OCI-LY3 (cell line): ENCODE measurements at regions not wholly inside any gene's neighbourhood (a gene's known extent, or its start where the extent isn't known, plus 50 kb on each side); places are given as distances from the start of the nearest gene placed in this dataset.

Source experiments
- H2AFZ ChIP-seq: fragments of 200-600, 300-600 bp; shearing (Covaris generic); 2 replicates; pipeline ENCODE4 v1.6.0; 2014; ENCODE audit warnings: antibody characterized with exemption, low read depth, low read length
- H3K27ac ChIP-seq: fragments of 200-600, 300-600 bp; sonication (generic); 2 replicates; pipeline ENCODE4 v1.5.1; 2014; ENCODE audit warnings: mild to moderate bottlenecking, low read length, moderate library complexity, mixed read lengths
- H3K27me3 ChIP-seq: fragments of 200-600, 300-600 bp; sonication (generic); 2 replicates; pipeline ENCODE4 v1.6.1; 2014; ENCODE audit warnings: low read depth, low read length, mixed read lengths
- H3K36me3 ChIP-seq: fragments of 200-600, 300-600 bp; sonication (generic); replicated peaks from 2 replicates; pipeline ENCODE3; 2014; ENCODE audit warnings: low read depth, low read length, mixed read lengths
- H3K4me1 ChIP-seq: fragments of 300-600, 200-600 bp; sonication (generic); 2 replicates; pipeline ENCODE4 v1.6.1; 2014; ENCODE audit warnings: low read length, mixed read lengths
- H3K4me2 ChIP-seq: fragments of 200-600, 300-600 bp; sonication (generic); 2 replicates; pipeline ENCODE4 v1.6.1; 2014; ENCODE audit warnings: low read length, mixed read lengths
- H3K4me3 ChIP-seq: fragments of 300-600, 200-600 bp; sonication (generic); 2 replicates; pipeline ENCODE4 v1.5.1; 2014; ENCODE audit warnings: antibody characterized with exemption, mild to moderate bottlenecking, low read length, moderate library complexity
- H3K79me2 ChIP-seq: fragments of 300-600, 200-600 bp; shearing (Covaris generic); 2 replicates; pipeline ENCODE4 v1.6.1; 2014; ENCODE audit warnings: mild to moderate bottlenecking, low read length, mixed read lengths
- H3K9ac ChIP-seq: fragments of 300-600, 200-600 bp; shearing (Covaris generic); 2 replicates; pipeline ENCODE4 v1.6.0; 2014; ENCODE audit warnings: mild to moderate bottlenecking, low read length, moderate library complexity
- H3K9me3 ChIP-seq: fragments of 200-600, 300-600 bp; shearing (Covaris generic); 2 replicates; pipeline ENCODE4 v1.6.1; 2014; ENCODE audit warnings: low read length, mixed read lengths; ENCODE audit not compliant: insufficient read depth
- H4K20me1 ChIP-seq: fragments of 200-600, 300-600 bp; sonication (generic); 2 replicates; pipeline ENCODE4 v1.6.1; 2016; ENCODE audit warnings: low read length, mixed read lengths; ENCODE audit not compliant: insufficient read depth
- EZH2phosphoT487 ChIP-seq: fragments of 200-600 bp; shearing (Covaris generic); IDR thresholded peaks from 2 replicates; pipeline ENCODE4 v1.6.1; 2018; ENCODE audit warnings: antibody characterized with exemption, mixed run types, low read depth
- TF ChIP-seq, protein P1 (sequence below): fragments of 200-600, 300-600 bp; sonication (generic); IDR thresholded peaks from 2 replicates; pipeline ENCODE4 v1.5.1; 2014; ENCODE audit warnings: antibody characterized with exemption, low read length, low read depth

- no peak for TF ChIP-seq EZH2phosphoT487
- TF ChIP-seq, protein P1, sequence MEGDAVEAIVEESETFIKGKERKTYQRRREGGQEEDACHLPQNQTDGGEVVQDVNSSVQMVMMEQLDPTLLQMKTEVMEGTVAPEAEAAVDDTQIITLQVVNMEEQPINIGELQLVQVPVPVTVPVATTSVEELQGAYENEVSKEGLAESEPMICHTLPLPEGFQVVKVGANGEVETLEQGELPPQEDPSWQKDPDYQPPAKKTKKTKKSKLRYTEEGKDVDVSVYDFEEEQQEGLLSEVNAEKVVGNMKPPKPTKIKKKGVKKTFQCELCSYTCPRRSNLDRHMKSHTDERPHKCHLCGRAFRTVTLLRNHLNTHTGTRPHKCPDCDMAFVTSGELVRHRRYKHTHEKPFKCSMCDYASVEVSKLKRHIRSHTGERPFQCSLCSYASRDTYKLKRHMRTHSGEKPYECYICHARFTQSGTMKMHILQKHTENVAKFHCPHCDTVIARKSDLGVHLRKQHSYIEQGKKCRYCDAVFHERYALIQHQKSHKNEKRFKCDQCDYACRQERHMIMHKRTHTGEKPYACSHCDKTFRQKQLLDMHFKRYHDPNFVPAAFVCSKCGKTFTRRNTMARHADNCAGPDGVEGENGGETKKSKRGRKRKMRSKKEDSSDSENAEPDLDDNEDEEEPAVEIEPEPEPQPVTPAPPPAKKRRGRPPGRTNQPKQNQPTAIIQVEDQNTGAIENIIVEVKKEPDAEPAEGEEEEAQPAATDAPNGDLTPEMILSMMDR, result no peak
- Histone ChIP-seq H3K79me2 (no peaks in the 10 kb centered on the region), H3K27ac (no peak overlapping the region), H3K9me3 (no peaks in the 10 kb centered on the region), H3K36me3 (no peaks in the 10 kb centered on the region), H3K4me3 (no peak overlapping the region), H3K9ac (no peak overlapping the region), H3K4me1 (no peaks in the 10 kb centered on the region), H2AFZ (no peak overlapping the region), H4K20me1 (no peaks in the 10 kb centered on the region), H3K4me2 (no peak overlapping the region), H3K27me3 (no peaks in the 10 kb centered on the region)
Measured at GRCh38 chr6:147869201-147869600, 360.7 kb downstream of the SAMD5 start.

DNA sequence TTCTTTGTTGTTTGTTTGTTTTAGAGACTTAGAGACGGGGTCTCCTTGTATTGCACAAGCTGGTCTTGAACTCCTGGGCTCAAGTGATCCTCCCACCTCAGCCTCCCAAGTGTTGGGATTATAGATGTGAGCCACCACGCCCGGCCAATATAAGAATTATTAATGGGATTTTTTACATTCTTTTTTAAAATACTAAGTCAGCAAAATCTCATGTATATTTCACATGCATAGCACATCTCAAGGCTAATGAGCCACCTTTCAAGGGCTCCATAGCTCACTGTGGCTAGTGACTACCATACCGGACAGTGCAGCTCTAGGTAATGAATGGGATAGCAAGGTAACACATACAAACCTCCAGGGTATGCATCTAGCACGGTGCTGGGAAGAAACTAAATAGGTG is 361.4 kb downstream of the SAMD5 start:
- H3K9ac ChIP-seq, result no peak overlapping the region
- H3K27me3 ChIP-seq, result no peaks in the 10 kb centered on the region
- no peak for TF ChIP-seq EZH2phosphoT487
- H3K4me1 ChIP-seq, result no peaks in the 10 kb centered on the region
- no peaks in the 10 kb centered on the region for H3K36me3 ChIP-seq
- no peak overlapping the region for H2AFZ ChIP-seq
- no peaks in the 10 kb centered on the region for H4K20me1 ChIP-seq
- H3K4me2 ChIP-seq, result no peak overlapping the region
- no peaks in the 10 kb centered on the region for H3K79me2 ChIP-seq
- H3K4me3 ChIP-seq, result no peak overlapping the region
- no peak overlapping the region for H3K27ac ChIP-seq
- H3K9me3 ChIP-seq, result no peaks in the 10 kb centered on the region

GRCh38 chr6:147870506-147871110 is 362.1 kb downstream of the SAMD5 start:
- Histone ChIP-seq H3K9me3 (no peaks in the 10 kb centered on the region), H2AFZ (no peak overlapping the region), H3K79me2 (no peaks in the 10 kb centered on the region), H3K9ac (no peak overlapping the region), H3K27ac (no peak overlapping the region), H4K20me1 (no peaks in the 10 kb centered on the region), H3K27me3 (no peaks in the 10 kb centered on the region), H3K36me3 (no peaks in the 10 kb centered on the region), H3K4me1 (no peaks in the 10 kb centered on the region), H3K4me2 (no peak overlapping the region), H3K4me3 (no peak overlapping the region)
- TF ChIP-seq, protein P1, result no peak
- TF ChIP-seq EZH2phosphoT487, result no peak

DNA sequence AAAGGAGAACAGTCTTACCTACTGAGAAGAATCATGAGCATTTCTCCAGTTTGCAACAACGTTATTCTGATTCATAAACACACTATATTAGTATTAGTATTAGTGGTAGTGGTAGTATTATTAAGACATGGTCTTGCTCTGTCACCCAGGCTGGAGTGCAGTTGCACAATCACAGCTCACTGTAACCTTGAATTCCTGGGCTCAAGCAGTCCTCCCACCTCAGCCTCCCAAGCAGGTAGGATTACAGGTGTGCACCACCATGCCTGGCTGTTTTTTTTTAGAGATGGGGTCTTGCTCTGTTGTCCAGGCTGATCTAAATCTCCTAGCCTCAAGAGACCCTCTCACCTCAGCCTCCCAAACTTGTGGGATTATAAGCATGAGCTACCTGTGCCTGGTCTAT is 363.5 kb downstream of the SAMD5 start:
- TF ChIP-seq, protein P1, result no peak
- TF ChIP-seq EZH2phosphoT487, result no peak
- Histone ChIP-seq H3K27ac (no peak overlapping the region), H2AFZ (no peak overlapping the region), H3K79me2 (no peaks in the 10 kb centered on the region), H3K4me2 (no peak overlapping the region), H3K4me1 (no peaks in the 10 kb centered on the region), H3K36me3 (no peaks in the 10 kb centered on the region), H3K27me3 (no peaks in the 10 kb centered on the region), H3K9ac (no peak overlapping the region), H3K4me3 (no peak overlapping the region), H3K9me3 (no peaks in the 10 kb centered on the region), H4K20me1 (no peaks in the 10 kb centered on the region)
